T-cell (primary cell): ENCODE measurements at regions not wholly inside any gene's neighbourhood (a gene's known extent, or its start where the extent isn't known, plus 50 kb on each side); places are given as distances from the start of the nearest gene placed in this dataset.
A peak's percentile ranks its signal among the peaks of the same experiment; 100 is the strongest.
"Not testable (repeated sequence)": the region's sequence is repeated elsewhere in the genome, so short reads cannot be mapped to it uniquely, and the experiment has no call there.

Experiments used
- ATAC-seq, 4 experiments: fragments of 200-7000 bp in 3 of 4; fragments of 150-1000 bp in 1 of 4; cut with Tn5 transposase; replicated peaks in 1 of 4; 1 replicate in 3 of 4; 2 replicates in 1 of 4; pipeline ENCODE4 v1.10.0; 2021; ENCODE audit warnings: moderate library complexity in 3 of 4, mild to moderate bottlenecking in 2 of 4, moderate number of reproducible peaks in 1 of 4
- CTCF ChIA-PET, 2 donors: fragments of 300-600 bp; sonication (Branson Sonifier 250); formaldehyde crosslinking; loops; one replicate each; lab custom pipeline; 2022; ENCODE audit warnings: antibody characterized with exemption in 2 of 2; lab: Charles Lee
- POLR2A ChIA-PET, 2 donors: fragments of 300-600 bp; sonication (Branson Sonifier 250); formaldehyde crosslinking; loops; one replicate each; lab custom pipeline; 2022; ENCODE audit warnings: antibody characterized with exemption in 2 of 2; lab: Charles Lee
- DNase-seq, 35 experiments: peaks; one replicate each; pipeline versions ENCODE4 v3.0.0 to v3.0.0-alpha.2; 2013 to 2023
- H3K27ac ChIP-seq: one replicate; pipeline ENCODE4 v1.5.1; 2013; ENCODE audit warnings: low read length
- H3K27me3 ChIP-seq, 2 experiments: replicated peaks in 1 of 2; 1 replicate in 1 of 2; 2 replicates in 1 of 2; pipeline versions ENCODE4 v1.6.1 to v1.7.0; 2013; ENCODE audit warnings: low read length in 1 of 2, mixed read lengths in 1 of 2; ENCODE audit not compliant: control insufficient read depth in 2 of 2, insufficient read depth in 2 of 2; ENCODE audit errors: extremely low read depth in 1 of 2
- H3K36me3 ChIP-seq, 2 donors: 1 replicate in 1 of 2; 2 replicates in 1 of 2; pipeline versions ENCODE4 v1.6.1 to v1.7.0; 2013; ENCODE audit warnings: low read length in 1 of 2; ENCODE audit not compliant: control insufficient read depth in 2 of 2, insufficient read depth in 1 of 2; ENCODE audit errors: extremely low read depth in 1 of 2
- H3K4me1 ChIP-seq, 2 experiments: 1 replicate in 1 of 2; 2 replicates in 1 of 2; pipeline versions ENCODE4 v1.6.1 to v1.7.0; 2013; ENCODE audit warnings: low read length in 2 of 2, mixed read lengths in 1 of 2; ENCODE audit not compliant: insufficient read depth in 2 of 2, control insufficient read depth in 1 of 2; ENCODE audit errors: extremely low read depth in 1 of 2
- H3K4me3 ChIP-seq, 2 donors: 1 replicate in 1 of 2; 2 replicates in 1 of 2; pipeline versions ENCODE4 v1.5.1 to v1.7.0; 2013; ENCODE audit warnings: mild to moderate bottlenecking in 2 of 2, low read length in 1 of 2, moderate library complexity in 1 of 2; ENCODE audit not compliant: control insufficient read depth in 1 of 2; ENCODE audit errors: extremely low read depth in 1 of 2
- H3K9me3 ChIP-seq: 2 replicates; pipeline ENCODE4 v1.7.0; 2013
- H3K27ac Mint-ChIP-seq, 2 donors: one replicate each; pipeline ENCODE4 v1.8.0; 2020 to 2021; ENCODE audit warnings: mild to moderate bottlenecking in 2 of 2, mixed read lengths in 2 of 2
- H3K27me3 Mint-ChIP-seq, 2 donors: one replicate each; pipeline ENCODE4 v1.8.0; 2021 to 2022; ENCODE audit warnings: mixed read lengths in 2 of 2
- H3K36me3 Mint-ChIP-seq: one replicate; pipeline ENCODE4 v1.8.0; 2021; ENCODE audit warnings: mixed read lengths
- H3K4me1 Mint-ChIP-seq, 3 donors: one replicate each; pipeline ENCODE4 v1.8.0; 2020 to 2022; ENCODE audit warnings: mixed read lengths in 3 of 3, mild to moderate bottlenecking in 1 of 3
- H3K4me3 Mint-ChIP-seq, 3 donors: one replicate each; pipeline ENCODE4 v1.8.0; 2020 to 2022; ENCODE audit warnings: mild to moderate bottlenecking in 3 of 3, mixed read lengths in 3 of 3, moderate library complexity in 3 of 3
- H3K9me3 Mint-ChIP-seq, 3 donors: one replicate each; pipeline ENCODE4 v1.8.0; 2020 to 2022; ENCODE audit warnings: mixed read lengths in 3 of 3
- WGBS: methylation state at CpG from one replicate; pipeline ENCODE4 v1.1.5; 2013; ENCODE audit warnings: missing lambda C conversion rate; ENCODE audit not compliant: insufficient coverage; 5-methylcytosine and 5-hydroxymethylcytosine counted together

DNA sequence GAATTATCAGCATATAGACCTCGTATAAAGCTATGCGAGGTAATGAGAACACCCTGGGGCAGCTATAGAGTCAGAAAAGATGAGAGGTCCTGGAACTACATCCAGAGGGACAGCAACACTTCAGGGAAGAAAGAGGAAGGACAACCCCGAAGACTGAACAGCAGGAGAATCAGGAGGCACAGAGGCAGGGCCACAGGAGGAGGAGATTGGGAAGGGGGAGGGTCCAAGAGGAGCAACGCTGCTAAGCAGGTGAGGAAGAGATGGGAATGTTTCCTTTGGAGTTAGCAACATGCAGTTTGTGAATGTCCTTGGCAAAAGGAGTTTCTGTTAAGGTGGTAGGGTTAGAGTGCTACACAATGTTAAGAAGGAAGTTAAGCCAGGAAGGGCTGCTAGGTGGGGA is 79.5 kb upstream of the OLIG3 start:
- Mint-ChIP-seq H3K36me3 (no peaks in the 10 kb centered on the region), H3K9me3 (no peaks in the 10 kb centered on the region), H3K4me3 (no peak overlapping the region), H3K27me3 (peaks cover 11 to 25% of the 10 kb centered on the region in 2 donors), H3K27ac (no peak overlapping the region), H3K4me1 (peaks cover 0 to 6% (median 3%) of the 10 kb centered on the region in 3 donors)
- Histone ChIP-seq H3K9me3 (no peaks in the 10 kb centered on the region), H3K27me3 (peaks cover 0 to 1% of the 10 kb centered on the region in 2 experiments), H3K36me3 (no peaks in the 10 kb centered on the region), H3K27ac (no peak overlapping the region), H3K4me3 (no peak overlapping the region), H3K4me1 (no peaks in the 10 kb centered on the region)
- WGBS, result 89% methylated on average over 4 of the region's 4 CpGs
- ATAC-seq, result no peak
- no peak for DNase-seq
- POLR2A ChIA-PET, result interaction anchor here in 1 of 2 donors (0.7 kb wide), 1 partner anchor 100 kb away, joined by 3 read pairs; no protein-coding TSS in a partner anchor
- CTCF ChIA-PET, result interaction anchor here (0.5 to 1.8 kb wide), 7 partner anchors 9 to 485 kb away, joined by 3 to 5 read pairs (median 3); no protein-coding TSS in a partner anchor

- ATAC-seq, result no peak
- H3K9me3 ChIP-seq, result no peaks in the 10 kb centered on the region
- no peaks in the 10 kb centered on the region for H3K27me3 ChIP-seq
- H3K9me3 Mint-ChIP-seq, result no peaks in the 10 kb centered on the region
- no peak for DNase-seq
- H3K4me1 ChIP-seq, result no peaks in the 10 kb centered on the region
- 88% methylated on average over 1 of the region's 2 CpGs for WGBS
- CTCF ChIA-PET, result no interaction called here
- peaks cover 0 to 3% (median 0%) of the 10 kb centered on the region in 3 donors for H3K4me1 Mint-ChIP-seq
- H3K4me3 Mint-ChIP-seq, result no peak overlapping the region
- no peaks in the 10 kb centered on the region for H3K36me3 Mint-ChIP-seq
- no peak overlapping the region for H3K27ac ChIP-seq
- no peak overlapping the region for H3K4me3 ChIP-seq
- no peak overlapping the region for H3K27ac Mint-ChIP-seq
- peaks cover 8% of the 10 kb centered on the region in 2 donors for H3K27me3 Mint-ChIP-seq
- POLR2A ChIA-PET, result no interaction called here
- H3K36me3 ChIP-seq, result no peaks in the 10 kb centered on the region
Measured at GRCh38 chr6:137579612-137580011, 85.4 kb upstream of the OLIG3 start.

DNA sequence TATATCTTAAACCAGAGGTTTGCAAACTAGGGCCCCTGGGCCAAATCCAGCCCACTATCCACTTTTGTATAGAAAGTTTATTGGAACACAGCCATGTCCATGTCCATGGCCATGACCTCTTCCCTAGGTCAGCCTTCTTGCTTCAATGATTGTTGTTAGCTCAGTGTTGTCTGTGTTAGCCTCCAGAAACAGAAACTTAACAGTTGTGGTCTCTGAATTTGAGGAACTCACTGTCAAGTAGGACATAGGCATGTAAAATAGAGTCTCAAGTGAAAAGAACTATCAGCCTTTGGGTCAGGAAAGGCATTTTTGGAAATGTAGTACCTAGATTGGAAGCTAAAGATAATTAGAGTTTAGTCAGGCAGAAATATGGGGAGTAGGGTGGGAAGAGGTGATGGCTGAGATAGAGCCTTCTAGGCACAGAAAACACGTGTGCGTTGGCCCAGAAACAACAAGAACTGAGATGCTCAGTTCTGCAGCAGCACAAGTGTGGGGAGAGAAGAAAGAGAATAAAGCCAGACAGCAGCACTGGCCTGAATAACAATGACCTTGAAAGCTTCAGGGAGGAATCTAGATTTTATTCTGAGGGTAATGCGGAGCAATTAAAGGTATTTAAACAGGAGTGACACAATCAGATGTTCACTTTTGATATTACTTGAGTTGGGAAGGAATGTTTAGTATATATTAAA is 87.0 kb upstream of the OLIG3 start:
- Histone ChIP-seq H3K36me3 (no peaks in the 10 kb centered on the region), H3K27me3 (no peaks in the 10 kb centered on the region), H3K4me3 (no peak overlapping the region), H3K4me1 (no peaks in the 10 kb centered on the region), H3K27ac (no peak overlapping the region), H3K9me3 (no peaks in the 10 kb centered on the region)
- POLR2A ChIA-PET, result no interaction called here
- DNase-seq (no peak), ATAC-seq (no peak)
- WGBS, result 72% methylated on average over 3 of the region's 3 CpGs
- H3K4me3 Mint-ChIP-seq, result no peak overlapping the region
- peaks cover 0 to 3% (median 0%) of the 10 kb centered on the region in 3 donors for H3K4me1 Mint-ChIP-seq
- peaks cover 3 to 8% of the 10 kb centered on the region in 2 donors for H3K27me3 Mint-ChIP-seq
- CTCF ChIA-PET, result interaction anchor here (0.6 to 1.9 kb wide), 3 partner anchors 10 to 175 kb away, joined by 3 to 5 read pairs (median 5); no protein-coding TSS in a partner anchor
- no peaks in the 10 kb centered on the region for H3K36me3 Mint-ChIP-seq
- no peaks in the 10 kb centered on the region for H3K9me3 Mint-ChIP-seq
- H3K27ac Mint-ChIP-seq, result no peak overlapping the region

DNA sequence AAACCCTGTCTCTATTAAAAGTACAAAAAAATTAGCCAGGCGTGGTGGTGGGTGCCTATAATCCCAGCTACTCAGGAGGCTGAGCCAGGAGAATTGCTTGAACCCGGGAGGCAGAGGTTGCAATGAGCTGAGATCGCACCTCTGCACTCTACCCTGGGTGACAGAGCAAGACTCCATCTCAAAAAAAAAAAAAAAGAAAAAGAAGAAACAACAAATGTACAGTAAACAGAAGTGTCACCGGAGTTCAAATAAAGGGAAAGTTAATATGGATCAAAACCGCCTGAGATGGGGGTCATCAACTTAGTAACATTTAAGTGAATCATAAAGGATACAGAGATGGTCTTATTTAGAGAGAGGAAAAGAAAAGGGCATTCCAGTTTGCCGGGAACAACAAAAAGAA is 89.3 kb upstream of the OLIG3 start:
- CTCF ChIA-PET, result interaction anchor here in 1 of 2 donors (1.1 kb wide), 1 partner anchor 9 kb away, joined by 3 read pairs; no protein-coding TSS in a partner anchor
- H3K27ac Mint-ChIP-seq, H3K36me3 Mint-ChIP-seq, H3K4me1 ChIP-seq, H3K27me3 ChIP-seq, H3K27me3 Mint-ChIP-seq, H3K4me3 ChIP-seq, H3K4me3 Mint-ChIP-seq, H3K9me3 Mint-ChIP-seq, ATAC-seq, H3K9me3 ChIP-seq, DNase-seq, H3K27ac ChIP-seq, H3K36me3 ChIP-seq, H3K4me1 Mint-ChIP-seq, POLR2A ChIA-PET: not testable (repeated sequence)
- no CpG with 5 or more reads among the region's 6 CpGs for WGBS

GRCh38 chr6:137588472-137588871 is 94.3 kb upstream of the OLIG3 start:
- Histone ChIP-seq H3K4me1 (peaks cover 0 to 15% of the 10 kb centered on the region in 2 experiments), H3K4me3 (no peak overlapping the region), H3K27me3 (peaks cover 0 to 7% of the 10 kb centered on the region in 2 experiments), H3K36me3 (no peaks in the 10 kb centered on the region), H3K9me3 (peaks cover 5% of the 10 kb centered on the region), H3K27ac (no peak overlapping the region)
- Mint-ChIP-seq H3K36me3 (peaks cover 5% of the 10 kb centered on the region), H3K27me3 (peaks cover 3 to 8% of the 10 kb centered on the region in 2 donors), H3K27ac (no peak overlapping the region), H3K9me3 (peaks cover 0 to 13% (median 8%) of the 10 kb centered on the region in 3 donors), H3K4me1 (peaks cover 14 to 20% (median 17%) of the 10 kb centered on the region in 3 donors), H3K4me3 (no peak overlapping the region)
- ChIA-PET POLR2A (interaction anchor here in 1 of 2 donors (0.5 kb wide), 1 partner anchor 29 kb away, joined by 3 read pairs; no protein-coding TSS in a partner anchor), CTCF (interaction anchor here in 1 of 2 donors (0.5 to 1.3 kb wide), 3 partner anchors 247 to 494 kb away, joined by 3 to 5 read pairs (median 3); no protein-coding TSS in a partner anchor)
- 100% methylated on average over 4 of the region's 4 CpGs for WGBS
- DNase-seq (peak in 1 of 35 experiments; percentile 6), ATAC-seq (no peak)

DNA sequence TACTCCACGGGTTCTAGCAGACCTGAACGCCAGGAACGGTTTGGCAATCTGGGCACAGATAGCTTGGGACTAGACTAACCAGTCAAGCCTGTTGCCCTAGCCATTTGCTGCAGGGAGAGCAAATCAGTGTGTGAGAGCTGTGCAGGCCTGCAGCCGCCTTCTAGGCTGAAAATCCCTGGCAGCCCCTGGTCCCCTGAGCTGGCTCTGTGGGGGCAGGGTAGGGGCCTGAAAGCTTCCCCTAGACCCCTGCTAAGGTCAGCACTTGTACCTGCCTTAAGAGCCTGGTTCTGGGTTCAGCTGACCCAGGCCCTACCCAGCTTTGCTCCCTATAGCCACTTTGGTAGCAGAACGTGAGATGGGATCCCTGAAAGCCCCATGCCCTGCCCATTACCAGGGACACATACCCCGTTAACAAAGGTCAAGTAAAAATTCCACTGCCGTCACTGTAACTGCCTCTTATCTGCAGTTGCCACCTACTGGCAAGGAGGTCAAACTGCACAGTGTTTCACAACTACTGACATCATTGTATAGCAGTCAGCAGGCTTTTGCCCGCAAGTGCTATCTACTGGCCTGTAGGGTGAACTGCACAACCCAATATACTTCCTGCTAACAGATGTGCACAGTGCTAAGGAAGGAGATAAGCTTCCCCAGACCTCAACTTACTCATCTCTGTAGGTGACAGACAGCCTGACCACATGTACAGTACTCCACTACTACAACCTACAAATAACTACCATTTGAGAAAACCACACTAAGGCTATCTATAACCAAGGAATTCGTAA is 95.1 kb upstream of the OLIG3 start:
- Histone ChIP-seq H3K27me3 (peaks cover 0 to 9% of the 10 kb centered on the region in 2 experiments), H3K36me3 (no peaks in the 10 kb centered on the region), H3K4me3 (no peak overlapping the region), H3K9me3 (peaks cover 5% of the 10 kb centered on the region), H3K4me1 (peaks cover 0 to 15% of the 10 kb centered on the region in 2 experiments), H3K27ac (no peak overlapping the region)
- ChIA-PET POLR2A (interaction anchor here (0.5 to 0.6 kb wide), 3 partner anchors 28 to 746 kb away, joined by 3 to 4 read pairs (median 3); no protein-coding TSS in a partner anchor), CTCF (interaction anchor here (0.5 to 1.7 kb wide), 28 partner anchors 12 to 672 kb away, joined by 3 to 6 read pairs (median 3); no protein-coding TSS in a partner anchor)
- H3K27ac Mint-ChIP-seq, result peak overlapping the region in 1 of 2 donors; percentile 57
- DNase-seq (peak; percentile 3 to 76 (median 46)), ATAC-seq (peak; percentile 98 to 100 (median 99))
- 53% methylated on average over 8 of the region's 9 CpGs for WGBS
- peaks cover 2 to 15% (median 8%) of the 10 kb centered on the region in 3 donors for H3K9me3 Mint-ChIP-seq
- H3K36me3 Mint-ChIP-seq, result peaks cover 7% of the 10 kb centered on the region
- peaks cover 14 to 20% (median 17%) of the 10 kb centered on the region in 3 donors for H3K4me1 Mint-ChIP-seq
- H3K27me3 Mint-ChIP-seq, result peaks cover 7 to 10% of the 10 kb centered on the region in 2 donors
- H3K4me3 Mint-ChIP-seq, result peak overlapping the region in 1 of 3 donors; percentile 4
